Left lobe of liver (tissue), 2 donors: ENCODE measurements at regions not wholly inside any gene's neighbourhood (a gene's known extent, or its start where the extent isn't known, plus 50 kb on each side); places are given as distances from the start of the nearest gene placed in this dataset.
"Not testable (repeated sequence)": the region's sequence is repeated elsewhere in the genome, so short reads cannot be mapped to it uniquely, and the experiment has no call there.

Source experiments
- ATAC-seq: fragments of 200-7000 bp; cut with Tn5 transposase; one replicate; pipeline ENCODE4 v1.9.1; 2020; ENCODE audit warnings: mild to moderate bottlenecking, moderate library complexity
- DNase-seq: peaks from one replicate; pipeline ENCODE4 v3.0.0-alpha.2; 2020; ENCODE audit warnings: low spot score
- donor health status: DM: no; HTN: no; CAD: no; lungs with moderate emphysema.
- donor health status: DM: no; HTN: yes; CAD: no.

GRCh38 chr4:54571293-54572151 lies 86.2 kb upstream of the KIT start:
- ATAC-seq (no peak), DNase-seq (no peak)

GRCh38 chr4:54572152-54572542 lies 85.6 kb upstream of the KIT start:
- DNase-seq (no peak), ATAC-seq (no peak)

DNA sequence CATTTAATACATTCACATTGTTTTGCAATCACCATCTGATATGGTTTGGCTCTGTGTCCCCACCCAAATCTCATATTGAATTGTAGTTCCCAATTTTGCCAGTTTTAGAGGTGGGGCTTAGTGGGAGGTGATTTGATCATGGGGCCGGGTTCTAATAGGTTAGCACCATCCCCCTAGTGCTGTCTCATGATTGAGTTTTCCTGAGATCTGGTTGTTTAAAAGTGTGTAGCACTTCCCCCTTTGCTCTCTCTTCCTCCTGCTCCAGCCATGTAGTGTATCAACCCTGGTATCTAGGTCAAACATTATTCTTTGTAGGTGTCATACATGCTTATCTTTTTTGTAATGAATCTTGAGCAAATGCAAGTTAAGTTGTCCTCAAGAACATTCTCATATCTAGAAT lies 83.3 kb upstream of the KIT start:
- no peak for DNase-seq
- ATAC-seq: no peak

DNA sequence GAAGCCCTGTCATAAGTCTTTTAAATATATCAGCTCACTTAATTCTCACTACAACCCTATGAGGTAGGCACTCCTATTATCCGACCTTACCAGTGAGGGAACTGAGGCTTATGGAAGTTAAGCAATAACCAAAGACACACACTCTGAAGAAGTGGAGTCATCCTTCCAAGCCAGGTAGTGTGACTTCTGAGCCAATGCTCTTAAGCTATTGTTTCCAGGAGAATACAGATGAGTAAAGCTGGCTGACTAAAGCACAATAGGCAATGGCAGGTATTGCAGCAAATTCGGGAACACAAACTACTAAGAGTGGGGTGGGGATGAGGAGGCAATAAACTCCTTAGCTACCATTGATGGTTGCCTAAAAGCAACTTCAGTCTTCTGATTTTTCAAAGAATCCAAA lies 81.8 kb upstream of the KIT start:
- no peak for ATAC-seq
- no peak for DNase-seq

- ATAC-seq (no peak), DNase-seq (no peak)
Observed at GRCh38 chr4:54581807-54582206, 76.0 kb upstream of the KIT start.

- DNase-seq: no peak
- ATAC-seq: no peak
Observed at GRCh38 chr4:54585321-54586000, 72.3 kb upstream of the KIT start.

GRCh38 chr4:54586320-54586955 lies 71.3 kb upstream of the KIT start:
- DNase-seq: no peak

GRCh38 chr4:54587107-54587891 lies 70.5 kb upstream of the KIT start:
- DNase-seq: no peak
- ATAC-seq: no peak

More at GRCh38 chr4:54586320-54586955, 71.3 kb upstream of the KIT start:
- ATAC-seq: no peak

DNA sequence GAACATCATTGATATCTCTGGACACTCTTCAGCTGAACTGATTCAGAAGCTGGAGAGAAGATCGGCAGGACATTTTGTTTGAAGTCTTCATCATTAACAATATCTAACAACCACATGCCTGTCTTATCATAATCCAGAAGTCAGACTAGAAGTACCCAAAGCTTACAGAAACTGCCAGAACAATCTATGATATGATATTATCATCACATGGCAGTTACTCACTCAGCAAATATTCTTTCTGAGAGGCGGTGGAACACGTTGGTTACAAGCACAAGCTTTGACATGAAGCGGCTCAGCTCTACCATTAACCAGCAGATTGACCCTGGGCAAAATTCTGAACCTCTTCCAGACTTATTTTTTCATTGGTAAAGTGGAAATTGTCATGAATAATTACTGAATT lies 69.4 kb upstream of the KIT start:
- no peak for DNase-seq
- no peak for ATAC-seq

DNA sequence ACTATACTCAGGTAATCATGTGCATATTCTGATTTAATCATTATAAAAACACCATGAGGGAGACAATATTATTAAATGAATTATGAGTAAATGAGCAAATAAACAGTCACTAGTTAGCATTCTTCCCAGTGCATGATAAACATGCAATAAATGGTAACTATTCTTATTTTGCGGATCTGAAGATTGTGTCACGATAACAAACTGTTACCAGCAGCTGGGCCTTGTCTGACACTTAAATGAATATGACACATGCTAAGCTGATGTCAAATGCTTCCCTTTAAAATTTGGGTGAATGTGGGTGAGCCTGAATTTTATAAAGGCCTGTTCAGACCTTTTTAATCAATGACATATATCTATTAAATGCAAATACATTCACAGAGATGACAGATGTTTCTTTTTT lies 68.2 kb upstream of the KIT start:
- ATAC-seq (no peak), DNase-seq (no peak)

- DNase-seq (no peak), ATAC-seq (no peak)
Observed at GRCh38 chr4:54593795-54594322, 63.9 kb upstream of the KIT start.

DNA sequence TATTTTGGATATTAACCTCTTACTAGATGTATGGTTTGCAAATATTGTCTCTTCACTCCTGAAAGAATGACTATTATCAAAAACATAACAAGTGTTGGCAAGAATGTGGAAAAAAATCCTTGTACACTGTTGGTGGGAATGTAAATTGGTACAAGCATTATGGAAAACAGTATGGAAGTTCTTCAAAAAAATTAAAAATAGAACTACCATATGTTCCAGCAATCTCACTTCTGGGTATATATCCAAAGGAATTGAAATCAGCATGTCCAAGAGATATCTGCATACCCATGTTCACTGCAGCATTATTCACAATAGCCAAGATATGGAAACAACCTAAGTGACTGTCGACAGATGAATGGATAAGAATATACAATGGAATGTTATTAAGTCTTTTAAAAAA lies 61.6 kb upstream of the KIT start:
- DNase-seq: no peak
- no peak for ATAC-seq

GRCh38 chr4:54597678-54598077 lies 60.1 kb upstream of the KIT start:
- ATAC-seq, DNase-seq: not testable (repeated sequence)

DNA sequence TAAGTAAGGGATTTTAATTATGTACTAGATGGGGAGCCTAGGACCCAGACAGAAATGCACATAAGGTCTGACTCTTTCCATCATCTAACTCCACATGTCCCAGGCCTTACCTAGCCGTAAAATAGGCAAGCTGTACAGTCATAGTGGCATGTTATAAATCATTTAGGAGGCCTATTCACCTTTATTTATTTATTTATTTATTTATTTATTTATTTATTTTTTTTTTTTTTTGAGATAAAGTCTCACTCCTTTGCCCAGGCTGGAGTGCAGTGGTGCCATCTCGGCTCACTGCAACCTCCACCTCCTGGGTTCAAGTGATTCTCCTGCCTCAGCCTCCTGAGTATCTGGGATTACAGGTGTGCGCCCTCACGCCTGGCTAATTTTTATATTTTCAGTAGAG lies 55.6 kb upstream of the KIT start:
- not testable (repeated sequence) for DNase-seq, ATAC-seq

GRCh38 chr4:54607067-54607466 lies 50.7 kb upstream of the KIT start:
- no peak for ATAC-seq
- DNase-seq: no peak

DNA sequence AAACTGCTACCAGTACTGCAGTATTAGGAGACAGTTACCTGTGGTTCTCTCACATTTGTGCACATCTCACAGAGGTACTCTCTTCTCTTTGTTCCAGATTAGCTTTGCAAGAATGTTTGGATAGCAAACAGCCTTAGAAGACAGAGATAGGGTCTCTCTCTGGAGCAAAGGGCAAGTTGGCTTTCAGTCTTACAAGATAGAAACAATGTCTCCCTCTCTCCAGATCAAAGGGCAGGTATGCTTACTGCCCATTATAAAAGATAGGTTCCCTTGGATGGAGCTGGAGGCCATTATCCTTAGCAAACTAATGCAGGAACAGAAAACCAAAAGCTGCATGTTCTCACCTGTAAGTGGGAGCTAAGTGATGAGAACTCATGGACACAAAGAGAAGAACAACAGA lies 50.2 kb upstream of the KIT start:
- ATAC-seq: no peak
- DNase-seq: no peak
